ENCODE measurements at regions not wholly inside any gene's neighbourhood (a gene's known extent, or its start where the extent isn't known, plus 50 kb on each side); places are given as distances from the start of the nearest gene placed in this dataset.

- TF ChIP-seq CTCF (IDR thresholded peaks at IDR 0.05; ENCODE audit: low read depth, low read length) = no peak
- TF ChIP-seq EZH2phosphoT487 (IDR thresholded peaks at IDR 0.05; ENCODE audit: low read depth) = no peak
Measured at GRCh38 chr3:153032891-153033290, 129.1 kb upstream of the RAP2B start.
